ENCODE measurements at regions not wholly inside any gene's neighbourhood (a gene's known extent, or its start where the extent isn't known, plus 50 kb on each side); places are given as distances from the start of the nearest gene placed in this dataset.

- CTCF ChIA-PET = no interaction called here
- RAD21 ChIA-PET (ENCODE audit: low non-redundant PET in 1 of 2, low total read pairs in 2 of 2, uncharacterized antibody in 2 of 2, unreplicated experiment in 2 of 2) = no interaction called here
These were observed 263.5 kb downstream of the SEMA3D start for GRCh38 chr7:84923348-84923747.

DNA sequence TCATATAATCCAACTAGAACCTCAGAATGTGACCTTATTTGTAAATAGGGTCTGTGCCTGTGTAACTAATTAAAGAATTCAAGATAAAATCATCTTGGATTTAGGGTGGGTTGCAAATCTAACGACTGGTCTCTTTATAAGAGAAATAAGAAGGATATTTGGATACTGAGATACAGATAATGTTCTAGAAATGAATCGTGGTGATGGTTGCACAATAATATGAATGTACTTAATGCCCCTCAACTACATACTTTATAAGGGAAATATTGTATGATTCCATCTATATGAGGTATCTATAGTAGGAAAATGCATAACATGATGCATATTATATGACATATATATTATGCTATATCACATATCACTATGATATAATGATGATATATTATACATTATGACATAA lies 265.7 kb downstream of the SEMA3D start:
- Histone ChIP-seq H3K4me2 (ENCODE audit: low read length) (no peak overlapping the region), H4K20me1 (ENCODE audit: insufficient read depth) (no peaks in the 10 kb centered on the region), H3K27ac (ENCODE audit: low read depth, low read length) (no peak overlapping the region), H3K9me2 (ENCODE audit: insufficient read depth) (no peaks in the 10 kb centered on the region), H3K4me3 (replicated peaks in 1 of 2; ENCODE audit: low read depth in 1 of 2, low read length in 2 of 2) (no peak overlapping the region), H3K9ac (ENCODE audit: low read length) (no peak overlapping the region), H3K36me3 (ENCODE audit: control insufficient read depth in 1 of 2, insufficient read depth in 2 of 2, low read length in 2 of 2) (no peaks in the 10 kb centered on the region), H2AFZ (ENCODE audit: low read depth, low read length, poor library complexity, severe bottlenecking) (no peak overlapping the region), H3K4me1 (ENCODE audit: control insufficient read depth in 1 of 2, insufficient read depth in 2 of 2, low read length in 2 of 2) (no peaks in the 10 kb centered on the region), H3K9me3 (ENCODE audit: control insufficient read depth in 1 of 2, insufficient read depth in 1 of 2, low read depth in 1 of 2, low read length in 2 of 2) (no peaks in the 10 kb centered on the region), H3K79me2 (ENCODE audit: insufficient read depth, low read length) (no peaks in the 10 kb centered on the region), H3K27me3 (ENCODE audit: insufficient read depth, low read length) (no peaks in the 10 kb centered on the region)
- intact Hi-C loops (cut with micrococcal nuclease) = no loop called here
- CTCF ChIA-PET = no interaction called here
- BruUV-seq (replicated peaks) = no TSS peak
- ATAC-seq = no peak
- POLR2A ChIA-PET = no interaction called here
- no peak for DNase-seq (ENCODE audit: low read depth, low spot score)
- RAD21 ChIA-PET (ENCODE audit: low non-redundant PET in 1 of 2, low total read pairs in 2 of 2, uncharacterized antibody in 2 of 2, unreplicated experiment in 2 of 2) = no interaction called here
- TF ChIP-seq RAD21 (IDR thresholded peaks at IDR 0.05; ENCODE audit: low read depth) (no peak), ZBTB33 (IDR thresholded peaks at IDR 0.05; ENCODE audit: extremely low read depth, insufficient replicate concordance, low read length) (no peak), YY1 (IDR thresholded peaks at IDR 0.05; ENCODE audit: extremely low read depth, insufficient replicate concordance, low read depth, low read length) (no peak), EZH2 (IDR thresholded peaks at IDR 0.05) (no peak), ZNF274 (IDR thresholded peaks at IDR 0.05; ENCODE audit: low read depth, low read length) (no peak), CBX3 (IDR thresholded peaks at IDR 0.05; ENCODE audit: low read depth) (no peak)
- TF ChIP-seq, protein P1, sequence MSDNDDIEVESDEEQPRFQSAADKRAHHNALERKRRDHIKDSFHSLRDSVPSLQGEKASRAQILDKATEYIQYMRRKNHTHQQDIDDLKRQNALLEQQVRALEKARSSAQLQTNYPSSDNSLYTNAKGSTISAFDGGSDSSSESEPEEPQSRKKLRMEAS (IDR thresholded peaks at IDR 0.05) = no peak

More at GRCh38 chr7:84923348-84923747, 263.5 kb downstream of the SEMA3D start:
- no peaks in the 10 kb centered on the region for H3K9me2 ChIP-seq (ENCODE audit: insufficient read depth)
- no peak for ATAC-seq
- no TSS peak for BruUV-seq (replicated peaks)
- no peaks in the 10 kb centered on the region for H3K36me3 ChIP-seq (ENCODE audit: control insufficient read depth in 1 of 2, insufficient read depth in 2 of 2, low read length in 2 of 2)
- H3K79me2 ChIP-seq (ENCODE audit: insufficient read depth, low read length) = no peaks in the 10 kb centered on the region
- H2AFZ ChIP-seq (ENCODE audit: low read depth, low read length, poor library complexity, severe bottlenecking) = peak overlapping the region; percentile 8
- H4K20me1 ChIP-seq (ENCODE audit: insufficient read depth) = no peaks in the 10 kb centered on the region
- H3K4me3 ChIP-seq (replicated peaks in 1 of 2; ENCODE audit: low read depth in 1 of 2, low read length in 2 of 2) = no peak overlapping the region
- no peak for TF ChIP-seq ZFX (IDR thresholded peaks at IDR 0.05)
- TF ChIP-seq SP1 (IDR thresholded peaks at IDR 0.05; ENCODE audit: low read depth) = no peak
- TF ChIP-seq SRF (IDR thresholded peaks at IDR 0.05; ENCODE audit: low read depth) = no peak
- TF ChIP-seq SIN3A (IDR thresholded peaks at IDR 0.05; ENCODE audit: low read depth) = no peak
- no peak for TF ChIP-seq CTCF (IDR thresholded peaks at IDR 0.05 in 2 of 3, conservative IDR thresholded peaks at IDR 0.05 in 1 of 3; ENCODE audit: borderline replicate concordance in 1 of 3, insufficient read depth in 1 of 3, low read depth in 2 of 3, low read length in 2 of 3)
- TF ChIP-seq YY1 (IDR thresholded peaks at IDR 0.05; ENCODE audit: extremely low read depth, insufficient replicate concordance, low read depth, low read length) = no peak
- no peak for TF ChIP-seq POLR2A (IDR thresholded peaks at IDR 0.05; ENCODE audit: borderline replicate concordance, extremely low read depth, insufficient read depth, insufficient read length)
- no peak overlapping the region for H3K27ac ChIP-seq (ENCODE audit: low read depth, low read length)
- POLR2A ChIA-PET = no interaction called here
- H3K9ac ChIP-seq (ENCODE audit: low read length) = no peak overlapping the region
- H3K9me3 ChIP-seq (ENCODE audit: control insufficient read depth in 1 of 2, insufficient read depth in 1 of 2, low read depth in 1 of 2, low read length in 2 of 2) = no peaks in the 10 kb centered on the region
- no peak overlapping the region for H3K4me2 ChIP-seq (ENCODE audit: low read length)
- no peaks in the 10 kb centered on the region for H3K27me3 ChIP-seq (ENCODE audit: insufficient read depth, low read length)
- no peak for DNase-seq (ENCODE audit: low read depth, low spot score)
- H3K4me1 ChIP-seq (ENCODE audit: control insufficient read depth in 1 of 2, insufficient read depth in 2 of 2, low read length in 2 of 2) = no peaks in the 10 kb centered on the region
- intact Hi-C loops (cut with micrococcal nuclease) = no loop called here

Measured in HCT116 (cell line).